ENCODE measurements at regions not wholly inside any gene's neighbourhood (a gene's known extent, or its start where the extent isn't known, plus 50 kb on each side); places are given as distances from the start of the nearest gene placed in this dataset.
A peak's percentile ranks its signal among the peaks of the same experiment; 100 is the strongest.

- Mint-ChIP-seq H3K4me1 (ENCODE audit: low read depth) (peaks cover 25% of the 10 kb centered on the region), H3K9me3 (no peaks in the 10 kb centered on the region), H3K27ac (no peak overlapping the region), H3K36me3 (ENCODE audit: low read depth) (no peaks in the 10 kb centered on the region), H3K27me3 (ENCODE audit: insufficient read depth) (no peaks in the 10 kb centered on the region; the same call in none of the 2 replicates), H3K4me3 (no peak overlapping the region)
- no peak for DNase-seq
- TF ChIP-seq CTCF (IDR thresholded peaks at IDR 0.05): no peak
Observed at GRCh38 chr5:125054146-125054545, 307.7 kb upstream of the ZNF608 start.

GRCh38 chr5:125056671-125057485 lies 310.4 kb upstream of the ZNF608 start:
- peaks cover 3% of the 10 kb centered on the region for H3K27me3 Mint-ChIP-seq (ENCODE audit: insufficient read depth)
- no peak for DNase-seq
- no peak overlapping the region for H3K27ac Mint-ChIP-seq
- H3K9me3 Mint-ChIP-seq: no peaks in the 10 kb centered on the region
- H3K4me3 Mint-ChIP-seq: no peak overlapping the region
- no peaks in the 10 kb centered on the region for H3K36me3 Mint-ChIP-seq (ENCODE audit: low read depth)
- peaks cover 30% of the 10 kb centered on the region for H3K4me1 Mint-ChIP-seq (ENCODE audit: low read depth)
- TF ChIP-seq CTCF (IDR thresholded peaks at IDR 0.05): no peak

GRCh38 chr5:125057912-125058826 lies 311.7 kb upstream of the ZNF608 start:
- Mint-ChIP-seq H3K4me1 (ENCODE audit: low read depth) (peaks cover 30% of the 10 kb centered on the region), H3K9me3 (no peaks in the 10 kb centered on the region), H3K4me3 (peak overlapping the region; percentile 27; the same call in 1 of the 2 replicates), H3K27me3 (ENCODE audit: insufficient read depth) (peaks cover 4% of the 10 kb centered on the region), H3K36me3 (ENCODE audit: low read depth) (no peaks in the 10 kb centered on the region), H3K27ac (peak overlapping the region; percentile 24; the same call in 1 of the 2 replicates)
- TF ChIP-seq CTCF (IDR thresholded peaks at IDR 0.05): no peak
- peak; percentile 15 for DNase-seq

GRCh38 chr5:125059255-125060002 lies 313.0 kb upstream of the ZNF608 start:
- Mint-ChIP-seq H3K4me1 (ENCODE audit: low read depth) (peaks cover 30% of the 10 kb centered on the region), H3K27me3 (ENCODE audit: insufficient read depth) (peaks cover 4% of the 10 kb centered on the region), H3K36me3 (ENCODE audit: low read depth) (no peaks in the 10 kb centered on the region), H3K9me3 (no peaks in the 10 kb centered on the region), H3K27ac (peak overlapping the region; percentile 38; the same call in 1 of the 2 replicates), H3K4me3 (no peak overlapping the region)
- TF ChIP-seq CTCF (IDR thresholded peaks at IDR 0.05): no peak
- DNase-seq: no peak

GRCh38 chr5:125061726-125062125 lies 315.3 kb upstream of the ZNF608 start:
- Mint-ChIP-seq H3K27me3 (ENCODE audit: insufficient read depth) (peaks cover 4% of the 10 kb centered on the region), H3K9me3 (no peaks in the 10 kb centered on the region), H3K4me1 (ENCODE audit: low read depth) (peaks cover 45% of the 10 kb centered on the region), H3K4me3 (no peak overlapping the region), H3K27ac (no peak overlapping the region), H3K36me3 (ENCODE audit: low read depth) (no peaks in the 10 kb centered on the region)
- no peak for DNase-seq
- TF ChIP-seq CTCF (IDR thresholded peaks at IDR 0.05): no peak

Measured in HFFc6 (cell line).